GM13976 (cell line): ENCODE measurements at regions not wholly inside any gene's neighbourhood (a gene's known extent, or its start where the extent isn't known, plus 50 kb on each side); places are given as distances from the start of the nearest gene placed in this dataset.

ENCODE experiments used
- DNase-seq: peaks from one replicate; pipeline ENCODE4 v3.0.0; 2012; ENCODE audit warnings: low spot score
- in situ Hi-C: fragments of 300-500 bp; cut with MboI; formaldehyde crosslinking; loops from one replicate; pipeline ENCODE4 v1.12.0; 2022; ENCODE audit warnings: low sequenced_read_pairs, mixed read lengths, inconsistent platforms; ENCODE audit not compliant: unreplicated experiment
- TF ChIP-seq, protein P1 (sequence below): IDR thresholded peaks from 2 replicates; pipeline ENCODE4 v1.5.1; 2012; ENCODE audit warnings: borderline replicate concordance, mild to moderate bottlenecking; ENCODE audit not compliant: insufficient read depth; ENCODE audit errors: extremely low read depth, missing control alignments, control extremely low read depth

- DNase-seq = no peak
- in situ Hi-C loops = no loop called here
- TF ChIP-seq, protein P1, sequence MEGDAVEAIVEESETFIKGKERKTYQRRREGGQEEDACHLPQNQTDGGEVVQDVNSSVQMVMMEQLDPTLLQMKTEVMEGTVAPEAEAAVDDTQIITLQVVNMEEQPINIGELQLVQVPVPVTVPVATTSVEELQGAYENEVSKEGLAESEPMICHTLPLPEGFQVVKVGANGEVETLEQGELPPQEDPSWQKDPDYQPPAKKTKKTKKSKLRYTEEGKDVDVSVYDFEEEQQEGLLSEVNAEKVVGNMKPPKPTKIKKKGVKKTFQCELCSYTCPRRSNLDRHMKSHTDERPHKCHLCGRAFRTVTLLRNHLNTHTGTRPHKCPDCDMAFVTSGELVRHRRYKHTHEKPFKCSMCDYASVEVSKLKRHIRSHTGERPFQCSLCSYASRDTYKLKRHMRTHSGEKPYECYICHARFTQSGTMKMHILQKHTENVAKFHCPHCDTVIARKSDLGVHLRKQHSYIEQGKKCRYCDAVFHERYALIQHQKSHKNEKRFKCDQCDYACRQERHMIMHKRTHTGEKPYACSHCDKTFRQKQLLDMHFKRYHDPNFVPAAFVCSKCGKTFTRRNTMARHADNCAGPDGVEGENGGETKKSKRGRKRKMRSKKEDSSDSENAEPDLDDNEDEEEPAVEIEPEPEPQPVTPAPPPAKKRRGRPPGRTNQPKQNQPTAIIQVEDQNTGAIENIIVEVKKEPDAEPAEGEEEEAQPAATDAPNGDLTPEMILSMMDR = no peak
Observed at GRCh38 chr16:86982912-86983311, 334.3 kb downstream of the C16orf95 start.

- no peak for DNase-seq
- in situ Hi-C loops = no loop called here
- TF ChIP-seq, protein P1 = no peak
Observed at GRCh38 chr16:86983621-86984020, 333.6 kb downstream of the C16orf95 start.

GRCh38 chr16:86984343-86984742, 332.8 kb downstream of the C16orf95 start:
- TF ChIP-seq, protein P1 = no peak
- in situ Hi-C loops = no loop called here
- no peak for DNase-seq

- in situ Hi-C loops = no loop called here
- DNase-seq = no peak
- TF ChIP-seq, protein P1 = no peak
Observed at GRCh38 chr16:86984991-86985647, 332.1 kb downstream of the C16orf95 start.

DNA sequence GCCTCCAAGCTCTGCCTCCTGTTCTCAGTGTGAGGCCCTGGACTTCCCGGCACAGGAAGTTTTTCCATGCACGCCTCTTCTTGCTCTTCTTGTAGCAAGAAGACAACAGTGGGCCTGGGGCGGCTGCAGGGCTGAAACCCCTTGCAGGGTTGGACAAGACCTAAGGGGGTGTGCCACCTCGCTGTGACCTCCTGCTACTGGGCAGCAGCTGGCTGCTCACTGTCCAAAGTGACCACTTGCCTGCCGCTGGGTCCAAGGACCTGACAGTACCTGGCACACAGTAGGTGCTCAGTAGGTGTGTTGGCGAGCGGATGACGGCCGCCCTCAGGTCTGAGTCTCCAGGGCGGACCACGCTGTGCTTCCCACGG, 331.6 kb downstream of the C16orf95 start:
- in situ Hi-C loops = no loop called here
- DNase-seq = no peak
- TF ChIP-seq, protein P1 = no peak

DNA sequence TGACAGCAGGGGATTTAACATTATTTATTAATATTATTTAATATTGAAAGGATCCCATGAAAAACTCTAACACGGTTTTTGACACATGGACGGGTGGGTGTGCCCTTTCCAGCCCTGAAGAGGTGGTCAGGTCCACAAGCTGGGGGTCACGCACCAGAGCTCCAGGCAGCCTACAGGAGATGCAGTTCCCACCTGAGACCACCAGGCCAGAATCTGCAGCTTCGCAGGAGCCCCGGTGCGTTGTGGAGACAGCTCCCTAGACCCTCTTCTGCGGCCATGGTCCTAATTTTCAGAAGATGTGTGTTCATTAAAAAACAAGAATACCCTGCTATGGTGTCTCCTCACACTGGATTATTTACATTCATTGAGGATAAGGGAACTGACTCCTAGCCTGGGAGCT, 331.1 kb downstream of the C16orf95 start:
- no peak for DNase-seq
- TF ChIP-seq, protein P1 = no peak
- in situ Hi-C loops = no loop called here

GRCh38 chr16:86986809-86987487, 330.2 kb downstream of the C16orf95 start:
- no peak for DNase-seq
- TF ChIP-seq, protein P1 = no peak
- in situ Hi-C loops = no loop called here
